ENCODE measurements at regions not wholly inside any gene's neighbourhood (a gene's known extent, or its start where the extent isn't known, plus 50 kb on each side); places are given as distances from the start of the nearest gene placed in this dataset.
"Not testable (repeated sequence)": the region's sequence is repeated elsewhere in the genome, so short reads cannot be mapped to it uniquely, and the experiment has no call there.

DNA sequence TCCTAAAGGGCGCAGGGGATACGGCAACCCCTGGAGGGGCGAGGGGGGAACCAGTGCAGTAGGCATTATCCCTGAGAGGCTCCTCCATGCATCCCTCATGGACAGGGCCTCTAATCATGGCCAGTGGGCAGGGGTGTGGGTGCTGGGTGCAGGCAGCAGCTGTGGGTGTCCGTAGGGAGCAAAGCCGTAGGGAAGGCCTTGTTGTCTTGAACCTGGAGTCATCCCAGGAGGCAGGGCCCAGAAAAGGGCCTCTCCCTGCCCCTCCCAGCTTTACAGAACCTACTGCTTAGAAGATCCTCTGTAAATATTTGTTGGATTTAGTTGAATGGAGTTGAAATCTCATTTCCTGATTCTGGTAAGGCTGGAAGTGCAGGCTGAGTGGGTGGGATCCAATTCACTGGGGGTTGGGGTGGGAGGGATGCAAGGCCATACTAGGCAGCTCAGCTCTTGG is 207.0 kb upstream of the HAAO start:
- DNase-seq (ENCODE audit: low spot score): no peak

DNA sequence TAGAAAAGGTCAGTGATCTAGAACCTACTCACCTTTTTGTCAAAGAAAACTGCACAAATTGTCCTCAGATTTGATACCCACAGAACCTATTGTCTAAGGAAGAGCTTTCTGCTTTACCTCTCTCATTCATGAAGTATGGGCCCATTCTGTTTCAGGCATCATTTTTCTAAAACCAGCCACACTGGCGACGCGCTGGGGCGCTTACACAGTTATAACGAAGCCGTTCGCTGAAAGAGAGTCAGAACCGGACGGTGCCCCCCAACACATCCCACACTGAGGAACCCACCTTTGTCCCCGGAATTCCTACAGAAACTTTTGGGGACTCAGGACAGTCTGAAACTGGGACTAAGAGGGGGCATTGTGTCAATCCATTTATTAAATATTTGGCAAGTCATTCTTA is 206.3 kb upstream of the HAAO start:
- no peak for DNase-seq (ENCODE audit: low spot score)

GRCh38 chr2:42996528-42996927 is 204.1 kb upstream of the HAAO start:
- DNase-seq (ENCODE audit: low spot score): no peak

GRCh38 chr2:42995752-42996422 is 203.5 kb upstream of the HAAO start:
- no peak for DNase-seq (ENCODE audit: low spot score)

GRCh38 chr2:42989283-42990081 is 197.1 kb upstream of the HAAO start:
- not testable (repeated sequence) for DNase-seq (ENCODE audit: low spot score)

DNA sequence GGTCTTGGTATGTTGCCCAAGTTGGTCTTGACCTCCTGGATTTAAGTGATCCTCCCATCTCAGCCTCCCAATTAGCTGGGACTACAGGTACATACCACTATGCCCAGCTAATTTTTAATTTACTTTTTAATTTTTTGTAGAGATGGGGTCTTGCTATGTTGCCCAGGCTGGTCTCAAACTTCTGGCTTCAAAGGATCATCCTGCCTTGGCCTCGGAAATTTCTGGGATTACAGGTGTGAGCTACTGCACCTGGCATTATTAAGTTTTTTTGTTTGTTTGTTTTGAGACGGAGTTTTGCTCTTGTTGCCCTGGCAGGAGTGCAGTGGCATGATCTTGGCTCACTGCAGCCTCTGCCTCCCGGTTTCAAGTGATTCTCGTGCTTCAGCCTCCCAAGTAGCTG is 195.7 kb upstream of the HAAO start:
- DNase-seq (ENCODE audit: low spot score): not testable (repeated sequence)

DNA sequence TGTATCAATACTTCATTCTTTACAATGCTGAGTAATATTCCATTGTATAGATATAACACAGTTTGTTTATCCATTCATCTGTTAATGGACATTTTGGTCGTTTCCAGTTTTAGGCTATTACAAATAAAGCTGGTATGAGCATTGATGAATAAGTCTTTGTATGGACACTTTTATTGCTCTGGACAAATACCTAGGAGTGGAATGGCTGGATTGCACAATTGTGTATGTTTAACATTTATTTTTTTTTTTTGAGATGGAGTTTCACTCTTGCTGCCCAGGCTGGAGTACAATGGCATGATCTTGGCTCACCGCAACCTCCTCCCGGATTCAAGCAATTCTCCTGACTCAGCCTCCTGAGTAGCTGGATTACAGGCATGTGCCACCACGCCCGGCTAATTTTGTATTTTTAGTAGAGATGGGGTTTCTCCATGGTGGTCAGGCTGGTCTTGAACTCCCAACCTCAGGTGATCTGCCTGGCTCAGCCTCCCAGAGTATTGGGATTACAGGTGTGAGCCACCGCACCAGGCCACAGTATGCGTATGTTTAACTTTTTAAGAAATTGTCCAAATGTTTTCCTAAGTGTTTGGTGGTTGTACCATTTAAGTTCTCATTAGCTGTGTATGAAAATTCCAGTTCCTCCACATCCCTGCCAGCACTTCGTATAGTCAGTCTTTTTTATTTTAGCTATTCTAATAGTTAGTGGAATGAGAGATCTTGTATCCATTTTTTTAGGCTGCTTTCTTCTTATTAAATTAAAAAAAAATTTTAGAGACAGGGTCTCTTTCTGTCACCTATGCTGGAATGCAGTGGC is 194.9 kb upstream of the HAAO start:
- no peak for DNase-seq (ENCODE audit: low spot score)

DNA sequence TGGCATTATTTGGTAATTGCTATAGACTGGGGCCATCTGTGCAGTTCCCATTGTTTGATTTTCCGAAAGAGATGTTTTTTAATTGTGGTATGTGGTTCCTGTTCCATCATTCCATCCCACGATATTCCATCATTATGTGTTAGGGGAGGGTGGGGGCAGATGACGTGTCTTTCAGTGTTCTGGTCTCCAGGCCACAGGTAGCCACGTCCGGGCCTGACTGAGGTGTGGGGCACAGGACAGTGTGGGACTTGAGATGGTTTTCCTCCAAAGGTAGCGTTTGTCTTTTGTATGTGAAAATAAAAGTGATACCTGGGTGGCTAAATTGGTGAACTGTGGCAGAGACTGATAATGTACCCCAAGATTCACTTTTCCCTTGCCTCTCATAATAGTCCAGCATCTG is 192.2 kb upstream of the HAAO start:
- DNase-seq (ENCODE audit: low spot score): no peak

DNA sequence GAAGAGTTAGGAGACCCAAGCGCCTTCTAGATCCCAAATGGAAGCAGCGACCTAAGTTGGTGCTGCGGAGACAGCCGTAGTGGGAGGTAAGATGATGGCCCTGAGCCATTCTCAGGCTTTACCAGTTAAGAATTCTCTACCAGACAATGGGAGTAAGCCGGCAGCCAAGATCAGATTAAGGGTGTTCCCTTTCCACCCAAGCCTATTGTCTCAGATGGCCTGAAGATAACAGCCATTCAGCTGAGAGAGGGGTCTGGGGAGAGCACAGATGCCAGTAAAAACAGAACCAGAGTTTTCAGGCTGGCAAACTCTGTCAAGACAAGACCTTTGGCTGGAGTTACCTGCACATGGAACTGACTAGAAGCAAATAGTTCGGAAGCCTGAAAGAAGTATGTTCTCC is 191.7 kb upstream of the HAAO start:
- no peak for DNase-seq (ENCODE audit: low spot score)

GRCh38 chr2:42980764-42981416 is 188.5 kb upstream of the HAAO start:
- no peak for DNase-seq (ENCODE audit: low spot score)

GRCh38 chr2:42979870-42980763 is 187.7 kb upstream of the HAAO start:
- DNase-seq (ENCODE audit: low spot score): no peak

DNA sequence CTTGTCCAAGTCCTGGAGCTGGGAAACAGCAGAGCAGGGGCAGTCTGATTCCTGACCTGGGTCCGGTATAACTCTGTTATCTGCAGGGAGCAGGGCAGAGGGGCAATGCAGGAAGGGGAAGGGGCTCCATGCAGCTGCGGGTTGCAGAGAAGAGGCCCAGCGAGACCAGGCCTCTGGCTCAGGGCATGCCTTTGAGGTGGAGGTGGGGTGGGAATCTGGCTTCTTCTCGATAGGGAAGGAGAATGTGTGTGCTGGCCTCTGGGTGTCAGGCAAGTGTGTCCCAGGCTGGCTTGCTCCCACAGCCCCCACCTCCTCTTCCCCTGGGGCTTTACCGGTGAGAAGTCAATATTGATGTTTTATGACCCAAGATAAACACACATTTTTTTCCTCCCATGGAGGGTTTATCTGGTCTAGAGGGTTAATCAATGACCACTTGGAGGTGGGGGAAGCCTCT is 187.1 kb upstream of the HAAO start:
- no peak for DNase-seq (ENCODE audit: low spot score)

DNA sequence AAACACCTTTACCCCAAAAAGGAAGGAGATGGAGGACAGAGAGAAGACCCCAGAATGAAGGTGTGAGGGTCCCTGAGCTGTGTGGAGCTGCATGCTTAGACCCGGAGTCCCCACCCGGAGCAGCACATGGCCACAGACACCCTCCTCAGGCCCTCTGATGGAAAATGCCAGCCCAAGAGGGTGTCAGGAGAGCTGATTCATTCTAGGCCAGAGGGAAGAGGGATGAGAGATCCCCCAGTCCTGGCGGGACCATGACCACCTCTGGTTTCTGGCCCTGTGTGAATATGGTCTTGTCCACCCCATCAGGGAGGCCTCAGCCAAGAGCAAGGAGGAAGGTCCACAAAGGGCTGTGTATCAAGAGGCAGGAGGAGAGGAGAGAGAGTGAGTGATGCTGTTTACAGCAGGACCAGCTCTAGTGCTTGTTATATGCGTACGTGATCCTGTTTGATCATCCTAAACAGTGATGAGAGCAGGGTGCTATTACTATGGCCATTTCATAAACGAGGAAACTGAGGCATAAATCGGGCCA is 186.6 kb upstream of the HAAO start:
- DNase-seq (ENCODE audit: low spot score): no peak

DNA sequence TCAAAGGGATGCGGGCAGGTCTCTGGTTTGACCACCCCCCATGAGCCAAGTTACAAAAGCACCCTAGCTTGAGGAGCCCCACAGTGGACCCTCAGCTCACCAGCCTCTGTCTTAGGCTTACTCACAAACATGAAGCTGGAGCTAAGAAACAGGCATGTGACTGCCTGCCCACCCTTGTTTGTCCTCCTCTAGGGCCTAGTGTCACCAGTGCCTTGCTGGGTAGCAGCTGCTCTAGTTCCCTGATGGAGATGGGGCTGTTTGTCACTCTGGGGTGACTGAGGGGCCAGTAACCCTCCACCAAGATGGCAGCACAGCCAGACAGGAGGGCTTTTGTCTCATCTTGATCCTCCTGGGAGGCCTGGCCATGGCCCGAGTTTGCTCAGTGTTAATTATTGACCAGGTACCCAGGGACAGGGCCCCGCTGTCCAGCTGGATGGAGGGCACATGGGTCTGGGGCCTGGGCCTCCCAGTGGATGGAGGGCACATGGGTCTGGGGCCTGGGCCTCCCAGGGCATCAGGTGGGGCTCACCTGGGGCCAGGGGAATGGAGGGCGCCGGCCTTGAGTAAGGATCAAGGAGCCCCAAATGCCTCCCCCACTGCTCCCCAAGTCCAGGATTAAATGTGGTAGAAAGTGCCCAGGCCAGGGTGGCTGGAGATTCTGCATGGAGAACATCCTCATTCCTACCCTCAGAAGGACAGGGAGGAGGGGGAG is 185.9 kb upstream of the HAAO start:
- DNase-seq (ENCODE audit: low spot score): no peak

DNA sequence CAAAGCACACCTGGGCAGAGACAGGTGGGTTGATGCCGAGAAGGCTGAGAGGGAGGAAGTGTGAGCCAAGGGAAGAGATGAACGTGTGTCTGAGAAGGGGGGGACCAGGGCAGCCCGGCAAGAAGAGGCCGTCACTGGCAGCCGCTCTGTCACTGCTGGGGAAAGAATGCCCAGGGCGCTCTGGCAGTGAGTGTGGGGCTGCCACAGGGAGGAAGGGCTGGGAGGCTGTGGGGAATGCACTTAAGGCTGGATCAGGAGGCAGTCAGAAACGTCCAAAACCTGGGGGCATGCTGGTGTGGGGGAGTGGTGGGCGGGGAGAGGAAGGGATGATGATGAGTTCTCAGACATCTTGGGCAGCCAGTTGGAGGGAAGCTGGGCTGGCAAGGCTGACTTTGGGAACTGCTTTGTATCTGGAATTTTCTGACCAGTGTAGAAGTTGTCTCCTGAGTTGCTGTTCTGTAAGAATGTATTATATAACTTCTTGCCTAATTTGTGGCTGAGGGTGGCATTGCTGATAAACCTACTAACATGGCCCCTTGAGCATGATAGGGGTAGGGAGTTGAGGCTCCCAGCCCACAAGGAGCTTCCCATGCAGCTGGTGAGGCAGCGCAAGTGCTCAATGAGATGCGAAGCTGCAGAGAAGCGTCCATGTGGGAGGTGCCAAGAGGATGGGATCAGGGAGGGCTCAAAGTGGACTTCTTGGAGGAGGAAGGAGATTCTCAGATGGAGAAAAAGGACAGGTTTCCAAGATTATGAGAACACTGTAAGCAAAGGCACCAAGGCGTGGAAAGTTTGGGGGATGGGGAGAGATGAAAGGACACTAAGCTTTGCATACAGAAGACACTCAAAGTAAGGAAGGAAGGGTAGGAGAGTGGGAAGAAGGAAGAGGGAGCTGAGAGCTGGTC is 185.1 kb upstream of the HAAO start:
- no peak for DNase-seq (ENCODE audit: low spot score)

- no peak for DNase-seq (ENCODE audit: low spot score)
Observed at GRCh38 chr2:42976351-42976750, 184.0 kb upstream of the HAAO start.

DNA sequence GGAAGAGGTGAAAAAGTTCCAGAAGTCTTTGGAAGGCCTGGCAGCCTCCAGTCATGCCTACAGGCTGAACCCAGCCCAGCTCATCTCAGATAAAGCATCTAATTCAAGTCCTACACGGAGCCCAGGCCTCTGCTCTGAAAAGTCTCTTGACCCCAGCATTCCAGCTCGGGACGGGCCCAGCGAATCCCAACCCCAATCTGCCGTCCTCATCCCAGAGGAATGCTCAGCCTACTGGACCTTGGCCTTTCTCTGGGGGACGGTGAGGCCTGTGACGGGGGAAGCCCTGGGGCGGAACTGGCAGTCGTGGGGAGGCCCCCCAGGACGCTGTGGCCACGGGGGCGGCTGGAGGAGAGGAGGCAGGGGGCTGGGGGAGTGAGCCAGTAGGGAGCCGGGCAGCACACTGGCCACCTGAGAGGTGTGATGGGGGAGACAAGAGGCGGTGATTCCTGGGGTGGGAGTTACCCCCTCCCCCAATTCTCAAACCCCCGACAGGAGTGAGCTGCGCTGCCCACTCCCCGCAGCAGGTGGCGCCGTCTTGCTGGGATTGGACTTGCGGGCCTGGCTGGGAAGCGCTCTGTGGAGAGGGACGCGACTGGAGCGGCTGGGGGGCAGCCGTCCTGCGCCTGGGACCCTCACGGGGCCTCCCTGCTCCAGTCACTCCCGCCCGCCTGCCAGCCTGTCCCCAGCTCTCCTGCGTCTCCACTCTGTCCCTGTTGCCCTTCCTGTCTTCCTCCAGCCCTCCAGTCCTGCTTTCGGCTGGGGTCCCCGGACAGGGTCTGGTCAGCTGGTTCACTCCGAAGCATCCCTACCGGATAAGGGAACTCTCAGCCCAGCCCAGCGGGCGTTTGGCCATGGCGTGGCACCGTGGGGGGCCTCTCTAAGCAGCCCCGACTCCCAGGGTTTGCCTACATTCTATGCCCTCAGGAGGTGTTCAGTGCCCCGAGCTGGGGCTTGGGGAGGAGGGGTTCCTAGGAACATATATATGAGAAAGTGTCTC is 182.6 kb upstream of the HAAO start:
- DNase-seq (ENCODE audit: low spot score): peak; percentile 18

GRCh38 chr2:42974169-42974720 is 181.9 kb upstream of the HAAO start:
- peak; percentile 27 for DNase-seq (ENCODE audit: low spot score)

Data from hematopoietic multipotent progenitor cell treated with erythropoietin and hydrocortisone succinate and interleukin-3 and kit ligand, for 15 days (in vitro differentiated cells).